ENCODE measurements at regions not wholly inside any gene's neighbourhood (a gene's known extent, or its start where the extent isn't known, plus 50 kb on each side); places are given as distances from the start of the nearest gene placed in this dataset.

DNA sequence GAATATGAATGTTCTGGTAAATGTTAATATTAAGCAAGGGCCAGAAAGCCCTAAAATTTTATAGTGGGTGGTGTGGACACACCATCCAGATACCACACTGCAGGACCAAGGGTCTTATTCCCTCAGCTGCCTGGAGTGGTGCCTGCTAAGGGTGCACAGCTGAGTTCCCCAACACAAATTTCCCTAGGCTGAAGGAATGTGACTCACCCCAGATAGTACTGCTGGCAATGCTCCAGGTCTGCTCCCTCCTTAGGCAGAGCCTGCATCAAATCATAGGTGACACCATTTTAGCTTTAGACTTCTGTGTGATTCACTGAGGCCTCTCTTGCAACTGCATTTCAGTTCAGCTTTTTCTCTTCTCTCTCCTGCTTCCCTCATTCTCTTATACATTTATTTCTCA, 321.1 kb downstream of the SATB2 start:
- no peak for ATAC-seq (ENCODE audit: insufficient number of reproducible peaks, low FRiP score, low read depth)
- no peak for DNase-seq (ENCODE audit: low spot score)
- no peak overlapping the region for H3K27ac ChIP-seq
- TF ChIP-seq, protein P1, sequence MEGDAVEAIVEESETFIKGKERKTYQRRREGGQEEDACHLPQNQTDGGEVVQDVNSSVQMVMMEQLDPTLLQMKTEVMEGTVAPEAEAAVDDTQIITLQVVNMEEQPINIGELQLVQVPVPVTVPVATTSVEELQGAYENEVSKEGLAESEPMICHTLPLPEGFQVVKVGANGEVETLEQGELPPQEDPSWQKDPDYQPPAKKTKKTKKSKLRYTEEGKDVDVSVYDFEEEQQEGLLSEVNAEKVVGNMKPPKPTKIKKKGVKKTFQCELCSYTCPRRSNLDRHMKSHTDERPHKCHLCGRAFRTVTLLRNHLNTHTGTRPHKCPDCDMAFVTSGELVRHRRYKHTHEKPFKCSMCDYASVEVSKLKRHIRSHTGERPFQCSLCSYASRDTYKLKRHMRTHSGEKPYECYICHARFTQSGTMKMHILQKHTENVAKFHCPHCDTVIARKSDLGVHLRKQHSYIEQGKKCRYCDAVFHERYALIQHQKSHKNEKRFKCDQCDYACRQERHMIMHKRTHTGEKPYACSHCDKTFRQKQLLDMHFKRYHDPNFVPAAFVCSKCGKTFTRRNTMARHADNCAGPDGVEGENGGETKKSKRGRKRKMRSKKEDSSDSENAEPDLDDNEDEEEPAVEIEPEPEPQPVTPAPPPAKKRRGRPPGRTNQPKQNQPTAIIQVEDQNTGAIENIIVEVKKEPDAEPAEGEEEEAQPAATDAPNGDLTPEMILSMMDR (IDR thresholded peaks at IDR 0.05): no peak
- H3K4me1 ChIP-seq (ENCODE audit: control insufficient read depth in 1 of 2, low read depth in 2 of 2): no peaks in the 10 kb centered on the region
- H3K27me3 ChIP-seq (replicated peaks; ENCODE audit: insufficient read depth): no peaks in the 10 kb centered on the region
- no peak overlapping the region for H3K4me3 ChIP-seq
- no peaks in the 10 kb centered on the region for H3K36me3 ChIP-seq
- no peaks in the 10 kb centered on the region for H3K9me3 ChIP-seq

DNA sequence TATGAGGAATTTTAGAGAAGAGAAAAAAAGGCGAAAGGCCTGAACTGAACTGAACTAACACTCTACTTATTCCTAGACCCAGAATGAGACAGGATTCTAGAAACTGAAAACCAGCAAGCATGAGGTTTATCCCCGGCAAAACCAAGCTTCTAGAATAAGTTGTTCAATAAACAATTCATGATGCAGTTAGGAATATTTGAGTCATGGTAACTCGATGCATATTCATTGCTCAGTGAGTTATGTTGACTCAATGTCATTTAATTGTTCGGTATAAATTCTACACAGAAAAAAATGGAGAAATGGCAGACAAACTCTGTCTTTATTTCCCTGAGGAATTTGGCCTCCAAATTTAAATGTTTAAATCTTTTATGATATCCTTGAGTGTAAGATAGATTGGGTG, 321.5 kb downstream of the SATB2 start:
- Histone ChIP-seq H3K4me3 (no peak overlapping the region), H3K4me1 (ENCODE audit: control insufficient read depth in 1 of 2, low read depth in 2 of 2) (no peaks in the 10 kb centered on the region)
- ATAC-seq (ENCODE audit: insufficient number of reproducible peaks, low FRiP score, low read depth): no peak

DNA sequence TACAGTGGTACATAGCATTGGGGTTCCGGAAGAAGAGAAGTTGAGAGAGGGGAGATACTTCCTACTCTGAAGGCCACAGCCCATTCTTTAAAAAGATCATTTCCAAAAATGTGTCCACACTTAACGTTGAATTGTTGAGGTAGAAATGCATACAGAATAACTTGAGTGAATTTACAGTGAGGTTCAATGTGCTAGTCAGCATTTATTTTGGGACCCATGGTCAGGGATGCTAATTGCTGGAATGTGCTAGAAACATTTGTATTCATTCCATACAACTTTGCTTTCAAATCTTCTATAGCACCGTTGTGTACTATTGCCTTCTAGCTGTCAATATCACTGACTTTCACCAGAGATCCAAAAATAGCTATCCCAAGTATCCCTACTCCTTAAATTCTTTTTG, 325.9 kb downstream of the SATB2 start:
- Histone ChIP-seq H3K4me3 (no peak overlapping the region), H3K27ac (no peak overlapping the region), H3K9me3 (no peaks in the 10 kb centered on the region), H3K27me3 (replicated peaks; ENCODE audit: insufficient read depth) (no peaks in the 10 kb centered on the region), H3K4me1 (ENCODE audit: control insufficient read depth in 1 of 2, low read depth in 2 of 2) (no peaks in the 10 kb centered on the region), H3K36me3 (no peaks in the 10 kb centered on the region)
- TF ChIP-seq, protein P1 (IDR thresholded peaks at IDR 0.05): no peak
- DNase-seq (ENCODE audit: low spot score): no peak
- ATAC-seq (ENCODE audit: insufficient number of reproducible peaks, low FRiP score, low read depth): no peak

More for the DNA sequence above, 321.5 kb downstream of the SATB2 start:
- DNase-seq (ENCODE audit: low spot score): no peak
- Histone ChIP-seq H3K9me3 (no peaks in the 10 kb centered on the region), H3K36me3 (no peaks in the 10 kb centered on the region), H3K27me3 (replicated peaks; ENCODE audit: insufficient read depth) (no peaks in the 10 kb centered on the region), H3K27ac (no peak overlapping the region)
- TF ChIP-seq, protein P1 (IDR thresholded peaks at IDR 0.05): no peak

DNA sequence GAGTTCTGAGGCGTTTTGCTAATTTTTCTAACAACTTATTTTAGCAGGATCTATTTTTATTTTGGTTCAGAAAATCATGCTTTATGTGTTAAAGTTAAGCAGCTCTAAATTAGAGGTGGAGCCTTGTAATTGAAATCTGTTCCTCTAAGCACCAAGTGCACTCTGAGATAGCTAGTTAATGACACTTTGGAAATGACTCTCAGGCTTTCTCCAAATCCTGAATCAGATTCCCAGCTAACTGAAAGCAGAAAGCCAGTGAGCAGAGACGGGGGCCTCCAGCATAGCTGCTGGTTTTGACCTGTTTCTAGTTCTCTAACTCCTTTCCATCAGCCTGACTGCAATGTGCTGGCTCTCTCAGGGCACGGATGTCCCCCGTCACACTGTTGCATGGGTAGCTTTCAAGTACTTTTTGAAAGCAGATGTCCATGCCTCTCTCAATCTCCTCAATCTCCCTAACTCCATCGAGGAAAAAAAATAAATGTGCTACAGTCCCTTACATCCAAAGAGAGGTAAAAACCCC, 326.5 kb downstream of the SATB2 start:
- TF ChIP-seq, protein P1 (IDR thresholded peaks at IDR 0.05): no peak
- Histone ChIP-seq H3K27ac (no peak overlapping the region), H3K36me3 (no peaks in the 10 kb centered on the region), H3K4me3 (no peak overlapping the region), H3K4me1 (ENCODE audit: control insufficient read depth in 1 of 2, low read depth in 2 of 2) (no peaks in the 10 kb centered on the region), H3K27me3 (replicated peaks; ENCODE audit: insufficient read depth) (no peaks in the 10 kb centered on the region), H3K9me3 (no peaks in the 10 kb centered on the region)
- no peak for ATAC-seq (ENCODE audit: insufficient number of reproducible peaks, low FRiP score, low read depth)
- DNase-seq (ENCODE audit: low spot score): no peak

DNA sequence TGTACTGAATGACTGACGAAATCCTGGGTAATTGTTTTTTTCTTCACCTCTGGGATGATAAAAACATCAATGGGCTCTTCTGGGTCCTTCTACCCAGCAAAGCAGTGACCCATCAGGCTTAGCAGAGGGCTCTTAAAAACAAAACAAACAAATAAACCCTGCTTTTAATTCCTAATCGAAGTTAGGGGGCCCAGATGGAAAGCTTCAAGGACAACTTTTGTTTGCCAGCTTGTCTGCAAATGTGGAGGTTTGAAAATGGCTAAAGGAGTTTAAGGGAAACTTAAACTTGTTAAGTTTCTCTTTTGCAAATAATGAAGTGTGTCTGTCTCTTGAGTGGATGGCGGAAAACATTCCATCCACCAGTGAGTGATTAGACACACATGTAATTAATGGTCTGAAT, 327.2 kb downstream of the SATB2 start:
- DNase-seq (ENCODE audit: low spot score): no peak
- Histone ChIP-seq H3K4me3 (no peak overlapping the region), H3K27ac (no peak overlapping the region), H3K4me1 (ENCODE audit: control insufficient read depth in 1 of 2, low read depth in 2 of 2) (no peaks in the 10 kb centered on the region), H3K9me3 (no peaks in the 10 kb centered on the region), H3K27me3 (replicated peaks; ENCODE audit: insufficient read depth) (no peaks in the 10 kb centered on the region), H3K36me3 (no peaks in the 10 kb centered on the region)
- no peak for ATAC-seq (ENCODE audit: insufficient number of reproducible peaks, low FRiP score, low read depth)
- TF ChIP-seq, protein P1 (IDR thresholded peaks at IDR 0.05): no peak
